ENCODE measurements at regions not wholly inside any gene's neighbourhood (a gene's known extent, or its start where the extent isn't known, plus 50 kb on each side); places are given as distances from the start of the nearest gene placed in this dataset.

GRCh38 chr4:138414202-138414601 lies 172.1 kb upstream of the SLC7A11 start:
- no peaks in the 10 kb centered on the region for H3K9me3 ChIP-seq
- H3K27ac ChIP-seq = no peak overlapping the region
- intact Hi-C loops (cut with DNase I; ENCODE audit: low total_unique reads) = no loop called here
- H3K4me1 ChIP-seq = no peaks in the 10 kb centered on the region
- DNase-seq = no peak
- no peak overlapping the region for H3K4me3 ChIP-seq
- H3K27me3 ChIP-seq = no peaks in the 10 kb centered on the region
- no peaks in the 10 kb centered on the region for H3K36me3 ChIP-seq
- TF ChIP-seq CTCF (IDR thresholded peaks at IDR 0.05) (no peak), POLR2A (IDR thresholded peaks at IDR 0.05) (no peak)

GRCh38 chr4:138413273-138413672 lies 171.1 kb upstream of the SLC7A11 start:
- Histone ChIP-seq H3K9me3 (no peaks in the 10 kb centered on the region), H3K27me3 (no peaks in the 10 kb centered on the region), H3K4me3 (no peak overlapping the region), H3K27ac (no peak overlapping the region), H3K4me1 (no peaks in the 10 kb centered on the region), H3K36me3 (no peaks in the 10 kb centered on the region)
- TF ChIP-seq CTCF (IDR thresholded peaks at IDR 0.05) (no peak), POLR2A (IDR thresholded peaks at IDR 0.05) (no peak)
- DNase-seq = no peak
- intact Hi-C loops (cut with DNase I; ENCODE audit: low total_unique reads) = no loop called here

- Histone ChIP-seq H3K9me3 (no peaks in the 10 kb centered on the region), H3K4me3 (no peak overlapping the region), H3K27me3 (no peaks in the 10 kb centered on the region), H3K36me3 (no peaks in the 10 kb centered on the region), H3K27ac (no peak overlapping the region), H3K4me1 (no peaks in the 10 kb centered on the region)
- TF ChIP-seq POLR2A (IDR thresholded peaks at IDR 0.05) (no peak), CTCF (IDR thresholded peaks at IDR 0.05) (no peak)
- no peak for DNase-seq
- intact Hi-C loops (cut with DNase I; ENCODE audit: low total_unique reads) = no loop called here
These were observed 170.7 kb upstream of the SLC7A11 start for GRCh38 chr4:138412847-138413246.

- intact Hi-C loops (cut with DNase I; ENCODE audit: low total_unique reads) = no loop called here
- H3K27ac ChIP-seq = no peak overlapping the region
- H3K4me1 ChIP-seq = peaks cover 0 to 3% of the 10 kb centered on the region in 2 donors
- TF ChIP-seq CTCF (IDR thresholded peaks at IDR 0.05) (no peak), POLR2A (IDR thresholded peaks at IDR 0.05) (no peak)
- H3K4me3 ChIP-seq = no peak overlapping the region
- H3K9me3 ChIP-seq = no peaks in the 10 kb centered on the region
- H3K27me3 ChIP-seq = no peaks in the 10 kb centered on the region
- DNase-seq = no peak
- no peaks in the 10 kb centered on the region for H3K36me3 ChIP-seq
These were observed 168.1 kb upstream of the SLC7A11 start for GRCh38 chr4:138410266-138410665.

GRCh38 chr4:138409670-138410069 lies 167.5 kb upstream of the SLC7A11 start:
- Histone ChIP-seq H3K27me3 (no peaks in the 10 kb centered on the region), H3K4me1 (peaks cover 0 to 3% of the 10 kb centered on the region in 2 donors), H3K27ac (no peak overlapping the region), H3K9me3 (no peaks in the 10 kb centered on the region), H3K4me3 (no peak overlapping the region), H3K36me3 (no peaks in the 10 kb centered on the region)
- TF ChIP-seq POLR2A (IDR thresholded peaks at IDR 0.05) (no peak), CTCF (IDR thresholded peaks at IDR 0.05) (no peak)
- intact Hi-C loops (cut with DNase I; ENCODE audit: low total_unique reads) = no loop called here
- DNase-seq = no peak

Measured in uterus (tissue), 3 donors.